ENCODE measurements at regions not wholly inside any gene's neighbourhood (a gene's known extent, or its start where the extent isn't known, plus 50 kb on each side); places are given as distances from the start of the nearest gene placed in this dataset.

DNA sequence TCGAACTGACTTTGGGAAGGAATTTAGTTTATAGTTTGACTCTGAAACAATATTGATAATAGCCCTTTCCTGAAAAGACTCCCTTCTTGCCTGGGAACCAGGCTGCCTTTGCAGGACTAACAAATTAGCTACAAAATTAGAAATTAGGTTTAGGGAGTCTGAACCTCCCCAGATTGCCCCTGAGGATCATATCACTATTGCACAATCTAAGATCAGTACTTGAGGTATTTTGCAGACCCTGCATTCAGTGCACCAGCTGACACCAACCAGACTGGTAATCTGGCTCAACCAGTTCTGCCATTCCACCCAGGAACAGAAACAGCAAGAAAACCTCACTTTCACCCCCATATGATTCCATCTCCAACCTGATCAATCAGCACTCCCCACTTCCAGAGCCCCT is 131.8 kb upstream of the GALNT5 start:
- no peak for TF ChIP-seq EP300 (conservative IDR thresholded peaks at IDR 0.05; ENCODE audit: poor library complexity, severe bottlenecking)
- no peak for TF ChIP-seq SMC3 (conservative IDR thresholded peaks at IDR 0.05; ENCODE audit: poor library complexity)
- no peak for TF ChIP-seq EZH2 (IDR thresholded peaks at IDR 0.05; ENCODE audit: borderline replicate concordance, insufficient read depth, low read length, poor library complexity, severe bottlenecking)
